ENCODE measurements at regions not wholly inside any gene's neighbourhood (a gene's known extent, or its start where the extent isn't known, plus 50 kb on each side); places are given as distances from the start of the nearest gene placed in this dataset.

DNA sequence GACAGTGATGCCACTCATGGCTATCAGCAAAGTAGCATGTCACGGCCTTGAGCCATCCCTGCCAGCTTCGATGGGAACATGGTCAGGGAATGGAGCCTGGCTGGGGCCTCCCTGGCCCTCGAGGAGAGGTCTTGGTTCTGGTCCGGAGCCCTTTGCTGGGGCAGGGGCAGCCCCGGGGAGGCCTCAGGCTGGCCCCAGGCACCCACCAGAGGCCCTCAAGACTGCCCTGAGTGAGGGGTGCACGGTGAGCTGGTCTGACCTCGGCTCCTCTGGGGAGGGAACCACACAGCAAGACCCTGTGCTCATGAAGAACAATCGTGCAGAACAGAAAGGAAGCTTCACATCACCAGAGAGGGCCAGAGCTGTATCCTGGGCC lies 75.2 kb upstream of the OTOS start:
- Histone ChIP-seq H3K4ac (replicated peaks; ENCODE audit: insufficient read length, low read depth, low read length) (no peak overlapping the region), H3K14ac (ENCODE audit: insufficient read length) (no peak overlapping the region), H3K23me2 (ENCODE audit: low read depth, low read length) (0 out of 2 replicates have a peak, but pooled peaks cover 2% of the 10 kb centered on the region), H3K27me3 (replicated peaks in 1 of 4; ENCODE audit: control insufficient read depth in 3 of 4, extremely low read depth in 1 of 4, insufficient read depth in 3 of 4, low read length in 3 of 4) (peaks cover 0 to 2% (median 0%) of the 10 kb centered on the region in 4 experiments; a peak in 1 of 7 replicates), H3K79me2 (ENCODE audit: control insufficient read depth in 1 of 2, insufficient read depth in 2 of 2, low read length in 2 of 2) (no peaks in the 10 kb centered on the region), H3K56ac (replicated peaks; ENCODE audit: insufficient read length, low read depth, low read length) (no peak overlapping the region), H2BK20ac (ENCODE audit: low read length) (no peak overlapping the region), H2BK120ac (replicated peaks; ENCODE audit: low read depth, low read length) (no peak overlapping the region), H3K4me2 (ENCODE audit: insufficient read depth in 1 of 2, low read depth in 2 of 2, low read length in 2 of 2) (no peak overlapping the region), H2BK15ac (ENCODE audit: low read length) (no peak overlapping the region), H4K8ac (ENCODE audit: extremely low read depth, insufficient read depth, low read length) (no peak overlapping the region), H3K4me1 (replicated peaks in 1 of 4; ENCODE audit: control insufficient read depth in 3 of 4, insufficient read depth in 4 of 4, low read length in 3 of 4) (no peaks in the 10 kb centered on the region; a peak in 1 of 7 replicates), H2AFZ (ENCODE audit: low read length) (no peak overlapping the region), H3K4me3 (ENCODE audit: extremely low read depth in 1 of 4, insufficient read depth in 2 of 4, low read depth in 3 of 4, low read length in 4 of 4) (no peak overlapping the region), H3K9me3 (ENCODE audit: insufficient read depth in 2 of 2, low read depth in 1 of 2, low read length in 1 of 2) (no peaks in the 10 kb centered on the region), H3K23ac (ENCODE audit: insufficient read length) (no peak overlapping the region), H3K9ac (replicated peaks in 1 of 4; ENCODE audit: extremely low read depth in 1 of 4, low read depth in 3 of 4, low read length in 3 of 4) (no peak overlapping the region), H3K79me1 (ENCODE audit: low read depth, low read length) (no peaks in the 10 kb centered on the region), H2BK12ac (ENCODE audit: low read depth, low read length) (no peak overlapping the region), H4K20me1 (replicated peaks in 1 of 2; ENCODE audit: control insufficient read depth in 1 of 2, insufficient read depth in 2 of 2, low read length in 2 of 2) (no peaks in the 10 kb centered on the region), H3K27ac (ENCODE audit: low read depth, low read length) (no peak overlapping the region), H2AK5ac (ENCODE audit: low read depth, low read length) (no peak overlapping the region), H2BK5ac (ENCODE audit: low read depth, low read length) (no peak overlapping the region), H4K5ac (ENCODE audit: insufficient read length, low read depth, low read length) (no peak overlapping the region), H3K18ac (ENCODE audit: extremely low read depth, low read length) (no peak overlapping the region), H3K36me3 (ENCODE audit: control insufficient read depth in 2 of 4, insufficient read depth in 4 of 4, low read length in 3 of 4) (no peaks in the 10 kb centered on the region), H4K91ac (replicated peaks; ENCODE audit: insufficient read length, low read length) (no peak overlapping the region)
- WGBS, 2 experiments (ENCODE audit: extremely low coverage in 1 of 2, insufficient coverage in 1 of 2, insufficient read length in 1 of 2, insufficient replicate concordance in 2 of 2, low coverage in 1 of 2, low lambda C conversion rate in 2 of 2, missing lambda C conversion rate in 1 of 2), result 100% methylated on average over 7 of the region's 8 CpGs; no CpG with 5 or more reads in 1 of the 2 experiments
- FAIRE-seq (no peak), DNase-seq (ENCODE audit: low read depth in 1 of 2, low spot score in 2 of 2) (no peak)
- POLR2A ChIA-PET (ENCODE audit: partially characterized antibody), result no interaction called here
- CTCF ChIA-PET (ENCODE audit: partially characterized antibody), result no interaction called here
- TF ChIP-seq CEBPB (IDR thresholded peaks at IDR 0.05; ENCODE audit: low read depth, low read length), result no peak

All from H1 (cell line).